HG02870 (cell line): ENCODE measurements at regions not wholly inside any gene's neighbourhood (a gene's known extent, or its start where the extent isn't known, plus 50 kb on each side); places are given as distances from the start of the nearest gene placed in this dataset.
"Not testable (repeated sequence)": the region's sequence is repeated elsewhere in the genome, so short reads cannot be mapped to it uniquely, and the experiment has no call there.

Source experiments
- ATAC-seq: cut with Tn5 transposase; IDR thresholded peaks from one replicate; pipeline ENCODE4 v1.9.1; 2021; ENCODE audit warnings: mild to moderate bottlenecking, moderate library complexity; ENCODE audit not compliant: unreplicated experiment

DNA sequence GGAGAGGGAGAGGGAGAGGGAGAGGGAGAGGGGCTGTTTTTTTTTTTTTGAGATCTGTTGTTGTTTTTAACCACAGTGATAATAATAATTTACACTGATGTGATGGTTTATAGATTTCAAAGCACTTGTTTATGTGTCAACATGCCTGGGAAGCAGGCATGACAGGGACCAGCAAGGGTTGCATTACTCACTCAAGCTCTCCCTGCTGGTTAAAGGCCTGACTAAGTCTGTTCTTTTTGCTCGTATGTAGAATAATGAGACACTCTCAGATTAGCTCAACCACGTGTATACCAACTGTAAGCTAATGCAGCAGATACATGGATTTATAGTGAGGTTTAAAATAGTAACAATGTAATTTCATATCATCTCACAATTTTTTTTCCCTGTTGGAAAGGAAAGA is 134.6 kb upstream of the BOD1L1 start:
- no peak for ATAC-seq

DNA sequence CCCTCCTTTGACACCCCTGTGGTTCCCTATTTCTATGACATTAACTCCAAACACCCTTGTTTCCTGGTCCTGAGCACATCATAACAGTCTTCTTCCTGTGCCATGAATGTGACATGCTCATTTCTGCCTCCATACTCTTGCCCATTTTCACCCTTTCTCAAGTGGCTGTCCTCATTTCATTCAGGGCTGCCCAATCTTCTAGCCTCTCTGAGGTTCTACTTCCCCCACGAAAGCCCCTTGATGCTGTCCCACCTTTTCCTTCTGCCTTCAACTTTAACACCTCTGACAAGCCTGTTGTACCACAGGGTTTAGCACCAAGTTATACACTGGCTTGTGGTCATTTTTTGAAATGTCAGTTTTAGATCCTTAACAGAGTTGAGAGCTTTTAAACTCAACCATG is 136.2 kb upstream of the BOD1L1 start:
- ATAC-seq: no peak

DNA sequence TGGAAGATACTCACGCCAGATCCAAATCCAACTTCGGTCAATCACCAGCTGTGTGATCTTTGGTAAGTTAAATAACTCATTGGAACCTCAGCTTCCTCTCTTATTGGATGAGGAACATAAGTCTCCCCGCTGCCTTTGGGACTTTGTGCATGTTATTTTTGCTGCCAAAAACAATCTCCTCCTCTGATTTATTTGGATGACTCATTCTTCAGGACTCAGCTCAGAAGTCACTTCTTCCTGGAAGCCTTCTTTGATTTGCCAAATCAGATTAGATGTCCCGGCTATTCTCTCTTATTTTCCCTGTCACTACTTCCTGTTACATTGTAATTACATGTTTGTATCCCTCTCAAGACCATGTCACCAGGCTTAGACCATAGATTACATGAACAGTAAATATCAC is 138.0 kb upstream of the BOD1L1 start:
- no peak for ATAC-seq

DNA sequence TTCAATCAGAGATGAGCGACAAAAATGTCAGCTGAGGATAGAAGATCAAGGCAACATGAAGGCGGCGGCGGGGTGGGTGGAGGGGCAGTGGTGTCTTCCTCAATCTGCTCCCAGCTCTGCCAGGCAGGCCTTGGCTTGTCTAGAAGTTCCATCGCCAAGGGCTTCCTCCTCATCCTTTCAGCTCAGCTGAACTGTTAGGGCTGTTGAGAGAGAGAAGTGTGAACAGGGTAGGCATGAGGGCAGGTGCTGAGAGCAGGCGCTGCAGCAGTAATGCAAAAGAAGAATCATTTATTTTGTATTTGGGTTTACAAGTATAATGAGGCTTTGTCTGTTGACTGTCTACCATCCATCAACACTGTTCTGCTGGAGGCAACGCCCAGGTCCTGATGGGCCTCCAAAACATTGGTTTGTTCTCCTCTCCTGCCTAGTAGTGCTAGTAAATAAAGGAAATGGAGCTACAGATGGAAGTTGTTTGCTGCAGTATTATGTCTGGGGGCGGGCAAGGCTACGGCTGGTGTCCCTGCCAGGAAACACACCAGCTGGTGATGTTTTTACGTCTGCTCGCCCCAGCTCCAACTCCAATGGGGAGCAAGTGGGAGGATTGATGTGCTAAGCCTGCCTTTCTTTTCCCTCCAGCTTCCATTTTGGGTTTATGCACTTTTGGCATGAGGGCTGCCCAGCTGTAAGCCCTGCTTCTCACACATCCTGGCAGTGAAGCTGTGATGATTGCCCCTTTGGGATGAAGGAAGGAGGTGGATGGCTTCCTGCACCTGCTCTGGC is 139.4 kb upstream of the BOD1L1 start:
- no peak for ATAC-seq

DNA sequence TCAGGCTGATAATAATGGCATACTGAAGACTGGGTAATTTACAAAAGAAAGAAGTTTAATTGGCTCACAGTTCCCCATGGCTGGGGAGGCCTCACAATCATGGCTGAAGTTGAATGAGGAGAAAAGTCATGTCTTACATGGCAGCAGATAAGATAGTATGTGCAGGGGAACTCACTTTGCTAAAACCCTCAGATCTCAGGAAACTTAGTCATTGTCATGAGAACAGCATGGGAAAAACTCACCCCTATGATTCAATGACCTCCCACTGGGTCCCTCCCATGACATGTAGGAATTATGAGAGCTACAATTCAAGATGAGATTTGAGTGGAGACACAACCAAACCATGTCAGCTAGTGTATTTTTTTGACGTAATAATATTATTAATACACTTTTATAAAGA is 149.8 kb upstream of the BOD1L1 start:
- no peak for ATAC-seq

- no peak for ATAC-seq
Measured at GRCh38 chr4:13778367-13778766, 150.8 kb upstream of the BOD1L1 start.

GRCh38 chr4:13782231-13782630 is 154.7 kb upstream of the BOD1L1 start:
- ATAC-seq: no peak

DNA sequence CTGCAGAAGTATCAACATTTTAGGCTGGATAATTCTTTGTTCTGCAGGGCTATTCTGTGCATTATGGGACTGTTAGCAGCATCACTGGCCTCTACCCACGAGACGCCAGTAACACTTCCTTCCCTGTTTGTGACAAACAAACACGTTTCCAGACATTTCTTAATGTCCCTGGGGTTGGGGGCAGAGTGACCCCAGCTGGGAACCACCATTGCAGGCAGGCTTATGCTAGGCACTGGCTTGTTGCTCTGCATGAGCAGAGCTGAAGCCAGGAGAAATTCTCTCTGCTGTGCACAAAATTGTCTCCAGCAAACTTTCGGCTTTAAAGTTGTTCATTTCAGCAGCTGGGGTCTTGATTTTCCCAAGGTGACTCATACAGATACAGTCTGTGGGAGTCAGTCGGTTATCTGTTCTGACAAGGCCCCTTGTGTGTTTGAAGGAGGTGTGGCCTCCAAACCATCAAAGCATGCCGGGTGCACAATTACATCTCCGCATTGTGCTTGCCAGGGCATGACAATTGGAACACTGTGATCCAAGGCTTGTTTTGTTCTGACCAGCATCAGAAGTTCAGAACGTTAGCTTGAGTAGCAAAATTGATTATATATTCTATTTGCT is 156.4 kb upstream of the BOD1L1 start:
- ATAC-seq: peak; percentile 74

DNA sequence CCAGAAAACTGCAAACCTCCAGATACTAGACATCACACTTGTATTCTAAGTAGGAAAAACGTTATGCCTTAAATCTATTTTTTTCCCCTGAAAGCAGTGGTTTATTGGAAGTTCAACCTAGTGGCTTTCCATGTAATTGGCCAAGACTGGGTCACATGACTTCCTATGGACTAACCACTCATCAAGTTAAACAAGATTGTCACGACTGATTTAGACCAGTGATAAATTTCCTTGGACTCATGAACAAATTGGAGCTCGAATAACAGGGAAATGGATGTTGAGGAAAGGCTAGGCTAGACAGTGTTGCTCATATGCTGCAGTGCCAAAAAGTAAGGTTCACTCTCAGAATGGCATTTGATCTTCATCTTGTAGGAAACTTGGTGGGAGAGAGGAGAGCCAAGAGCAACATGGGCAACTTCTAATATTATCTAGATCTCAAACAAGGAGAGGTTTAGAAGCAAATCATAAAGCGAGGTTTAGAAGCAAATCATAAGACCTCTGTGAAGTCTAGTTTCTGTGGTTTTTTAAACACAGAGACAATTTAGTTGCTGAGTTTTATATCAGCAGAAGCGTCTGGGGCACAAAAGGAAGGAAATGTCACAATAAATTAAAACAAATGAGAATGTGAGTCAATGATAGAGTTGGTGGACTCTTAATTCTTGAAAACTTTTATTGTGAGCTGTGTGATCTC is 165.6 kb upstream of the BOD1L1 start:
- no peak for ATAC-seq

GRCh38 chr4:13794819-13795565 is 167.5 kb upstream of the BOD1L1 start:
- ATAC-seq: no peak

DNA sequence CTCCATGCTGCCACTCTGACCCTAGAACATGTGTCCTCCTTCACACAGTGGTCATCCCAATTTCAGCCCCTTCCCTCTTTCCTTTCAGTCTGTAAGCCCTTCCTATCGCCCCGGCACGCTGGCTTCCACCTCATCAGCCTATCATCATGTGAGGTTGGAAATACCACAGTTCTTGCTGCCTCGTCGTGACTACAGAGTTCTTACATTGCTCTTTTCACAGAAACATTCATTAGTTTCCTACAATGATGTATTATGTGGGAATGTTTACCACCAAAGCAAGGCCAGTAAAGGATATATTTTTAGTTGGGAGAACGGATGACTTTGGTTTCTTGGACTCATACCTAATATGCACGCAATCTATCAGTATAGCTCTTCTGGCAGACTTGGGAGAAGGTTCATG is 169.5 kb upstream of the BOD1L1 start:
- ATAC-seq: no peak

- no peak for ATAC-seq
Measured at GRCh38 chr4:13815231-13815630, 187.7 kb upstream of the BOD1L1 start.

DNA sequence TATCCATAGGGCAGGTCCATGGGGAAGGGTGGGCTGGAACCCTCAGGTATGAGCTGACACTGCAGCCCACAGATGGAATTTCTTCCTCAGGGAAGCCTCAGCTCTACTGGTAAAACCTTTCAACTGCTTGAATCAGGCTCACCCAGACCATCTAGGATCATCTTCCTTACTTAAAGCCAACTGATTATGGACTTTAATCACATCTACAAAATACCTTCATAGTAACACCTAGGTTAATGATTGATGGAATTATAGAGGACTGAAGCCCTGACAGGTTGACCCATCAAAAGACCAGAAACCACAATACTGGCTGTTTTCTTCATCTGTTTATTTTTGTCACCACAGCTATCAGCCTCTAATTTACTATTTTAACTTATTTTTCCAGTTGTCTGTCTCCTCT is 188.9 kb upstream of the BOD1L1 start:
- no peak for ATAC-seq

DNA sequence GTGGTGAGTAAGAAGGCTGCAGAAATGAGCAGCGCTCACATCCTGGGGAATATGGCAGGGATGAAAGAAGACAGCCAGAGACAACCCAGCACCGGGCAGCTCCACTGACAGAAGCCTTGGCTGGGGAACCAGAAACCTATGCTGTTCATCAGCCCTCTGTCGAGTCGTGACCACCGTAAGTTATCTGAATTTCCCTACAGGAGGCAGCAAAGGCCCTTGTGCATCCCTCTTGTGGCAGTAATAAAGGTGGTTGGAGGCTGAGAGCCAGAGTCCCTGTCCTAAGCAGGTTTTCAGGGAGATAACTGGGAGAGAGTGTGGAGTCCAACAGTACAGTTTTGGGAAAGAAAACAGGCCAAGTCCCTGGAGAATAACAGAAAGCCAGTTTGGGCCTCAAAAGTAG is 194.0 kb upstream of the BOD1L1 start:
- no peak for ATAC-seq

DNA sequence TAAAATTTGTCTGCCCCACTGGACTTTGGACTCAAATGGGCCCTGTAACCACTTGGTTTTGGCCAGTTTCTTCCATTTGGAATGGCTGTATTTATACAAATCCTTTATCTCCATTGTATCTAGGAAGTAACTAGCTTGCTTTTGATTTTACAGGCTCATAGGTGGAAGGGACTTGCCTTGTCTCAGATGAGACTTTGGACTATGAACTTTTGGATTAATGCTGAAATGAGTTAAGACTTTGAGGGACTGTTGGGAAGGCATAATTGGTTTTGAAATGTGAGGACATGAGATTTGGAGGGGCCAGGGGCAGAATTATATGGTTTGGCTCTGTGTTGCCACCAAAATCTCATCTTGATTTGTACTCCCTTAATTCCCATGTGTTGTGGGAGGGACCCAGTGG is 198.3 kb upstream of the BOD1L1 start:
- not testable (repeated sequence) for ATAC-seq

GRCh38 chr4:13829457-13829856 is 201.9 kb upstream of the BOD1L1 start:
- ATAC-seq: no peak

GRCh38 chr4:13830449-13830848 is 202.9 kb upstream of the BOD1L1 start:
- ATAC-seq: no peak

GRCh38 chr4:13833171-13833804 is 205.8 kb upstream of the BOD1L1 start:
- ATAC-seq: no peak

DNA sequence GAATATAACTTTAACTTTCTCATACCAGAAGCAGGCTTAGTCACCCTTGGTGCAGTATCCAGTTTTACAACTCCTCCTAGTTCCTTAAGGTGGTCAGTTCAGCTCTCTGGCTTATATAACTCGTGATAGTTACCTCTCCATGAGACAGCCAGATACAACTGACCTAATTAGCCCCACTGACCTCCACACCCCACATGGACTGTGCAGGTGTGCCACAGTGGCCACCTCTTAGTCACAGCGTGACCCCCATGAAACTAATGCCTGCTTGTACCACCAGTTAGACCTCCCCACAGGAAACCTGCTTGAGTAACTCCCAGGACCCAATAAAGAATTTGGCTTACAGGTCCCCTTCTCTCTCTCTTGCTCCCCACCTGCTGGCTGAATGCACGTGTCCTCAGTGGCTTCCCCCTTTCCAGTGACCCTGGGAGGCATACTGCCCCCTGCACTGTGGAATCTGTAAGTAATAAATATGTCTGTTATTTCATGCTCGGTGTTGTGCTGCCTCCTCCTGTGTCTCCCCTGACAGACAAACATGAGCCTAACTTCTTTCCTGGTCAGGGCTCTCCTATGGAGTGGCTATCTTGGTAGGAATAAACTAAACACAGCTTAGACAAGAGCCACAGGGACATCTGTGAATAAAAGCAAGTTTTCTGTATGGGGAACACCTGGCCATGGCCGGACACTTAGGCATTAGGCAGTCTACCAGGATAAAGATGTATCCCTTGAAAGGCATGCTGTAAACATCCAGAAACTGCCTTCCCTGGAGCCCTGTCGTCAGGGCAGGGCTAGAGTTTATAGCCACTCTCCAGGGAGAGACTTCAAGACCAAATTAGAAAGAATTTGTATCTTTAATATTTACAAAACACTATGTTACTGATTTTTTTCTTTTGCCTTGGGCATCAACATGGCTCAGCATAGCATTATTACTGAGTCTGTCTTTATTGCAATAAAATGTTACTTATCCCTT is 209.7 kb upstream of the BOD1L1 start:
- no peak for ATAC-seq
